ENCODE measurements at regions not wholly inside any gene's neighbourhood (a gene's known extent, or its start where the extent isn't known, plus 50 kb on each side); places are given as distances from the start of the nearest gene placed in this dataset.
"Not testable (repeated sequence)": the region's sequence is repeated elsewhere in the genome, so short reads cannot be mapped to it uniquely, and the experiment has no call there.

DNA sequence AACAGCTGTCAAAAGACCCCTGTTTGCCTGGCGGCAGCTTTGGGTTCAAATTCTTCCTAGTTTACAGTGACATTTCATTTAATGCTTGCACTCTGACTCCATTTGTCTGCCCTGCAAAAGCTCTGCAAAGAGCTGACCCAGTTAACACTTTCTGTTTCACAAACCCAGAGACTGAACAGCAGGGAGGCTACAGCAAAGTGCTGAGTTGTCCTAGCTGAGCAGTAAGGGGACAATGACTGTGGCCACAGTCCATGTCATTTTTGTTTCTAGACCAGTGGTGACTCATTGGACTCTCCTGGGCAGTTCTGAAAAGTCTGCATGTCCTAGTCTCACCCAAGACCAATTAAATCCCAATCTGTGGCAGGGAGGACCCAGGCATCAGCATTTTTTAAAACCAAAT, 994.8 kb upstream of the WWC1 start:
- in situ Hi-C loops (cut with MboI; ENCODE audit: low pct_unique_long_range_greater_than_20kb, low sequenced_read_pairs, unreplicated experiment) = no loop called here
- no peak for DNase-seq (ENCODE audit: low spot score)
- TF ChIP-seq, protein P1, sequence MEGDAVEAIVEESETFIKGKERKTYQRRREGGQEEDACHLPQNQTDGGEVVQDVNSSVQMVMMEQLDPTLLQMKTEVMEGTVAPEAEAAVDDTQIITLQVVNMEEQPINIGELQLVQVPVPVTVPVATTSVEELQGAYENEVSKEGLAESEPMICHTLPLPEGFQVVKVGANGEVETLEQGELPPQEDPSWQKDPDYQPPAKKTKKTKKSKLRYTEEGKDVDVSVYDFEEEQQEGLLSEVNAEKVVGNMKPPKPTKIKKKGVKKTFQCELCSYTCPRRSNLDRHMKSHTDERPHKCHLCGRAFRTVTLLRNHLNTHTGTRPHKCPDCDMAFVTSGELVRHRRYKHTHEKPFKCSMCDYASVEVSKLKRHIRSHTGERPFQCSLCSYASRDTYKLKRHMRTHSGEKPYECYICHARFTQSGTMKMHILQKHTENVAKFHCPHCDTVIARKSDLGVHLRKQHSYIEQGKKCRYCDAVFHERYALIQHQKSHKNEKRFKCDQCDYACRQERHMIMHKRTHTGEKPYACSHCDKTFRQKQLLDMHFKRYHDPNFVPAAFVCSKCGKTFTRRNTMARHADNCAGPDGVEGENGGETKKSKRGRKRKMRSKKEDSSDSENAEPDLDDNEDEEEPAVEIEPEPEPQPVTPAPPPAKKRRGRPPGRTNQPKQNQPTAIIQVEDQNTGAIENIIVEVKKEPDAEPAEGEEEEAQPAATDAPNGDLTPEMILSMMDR (IDR thresholded peaks at IDR 0.05; ENCODE audit: extremely low read depth, insufficient read depth, missing control alignments) = no peak

DNA sequence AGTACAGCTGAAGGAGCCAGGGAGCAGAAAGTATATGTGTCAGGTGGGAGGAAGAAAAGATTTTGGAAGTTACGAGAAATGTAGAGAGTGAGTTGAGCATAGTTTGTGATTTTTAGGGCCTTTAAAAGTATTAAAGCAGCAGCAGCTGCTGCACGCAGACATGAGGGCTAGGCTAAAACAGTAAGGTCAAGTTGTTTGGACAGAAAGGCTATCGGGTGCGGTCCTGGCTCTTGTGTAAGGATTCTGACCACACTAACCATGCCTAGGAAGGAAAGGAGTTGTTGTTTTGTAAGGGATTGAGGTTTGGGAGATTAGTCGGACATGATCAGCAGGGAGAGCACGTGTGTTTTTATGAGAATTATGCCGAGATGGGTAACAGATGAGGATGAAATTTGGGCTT, 991.6 kb upstream of the WWC1 start:
- DNase-seq (ENCODE audit: low spot score); in situ Hi-C loops (cut with MboI; ENCODE audit: low pct_unique_long_range_greater_than_20kb, low sequenced_read_pairs, unreplicated experiment): not testable (repeated sequence)

DNA sequence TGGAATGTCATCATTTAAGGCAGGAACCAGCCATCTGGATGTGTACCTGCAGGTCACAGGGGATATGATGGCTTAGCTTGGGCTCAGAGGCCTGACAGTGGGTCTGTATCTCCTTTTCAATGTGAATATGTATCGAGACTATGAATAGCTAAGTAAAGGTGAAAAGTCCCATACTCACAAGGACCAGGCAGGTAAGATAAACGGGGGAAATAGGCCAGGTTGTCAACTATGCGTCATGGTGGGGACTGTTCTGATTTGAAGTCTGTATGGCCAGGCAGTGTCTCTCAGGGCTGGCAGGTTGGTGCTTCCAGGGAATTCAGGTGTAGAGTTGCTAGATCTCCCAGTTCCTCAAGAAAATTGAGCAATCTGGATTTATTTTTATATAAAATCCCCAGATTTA, 987.9 kb upstream of the WWC1 start:
- no peak for DNase-seq (ENCODE audit: low spot score)
- TF ChIP-seq, protein P1 (IDR thresholded peaks at IDR 0.05; ENCODE audit: extremely low read depth, insufficient read depth, missing control alignments) = no peak
- in situ Hi-C loops (cut with MboI; ENCODE audit: low pct_unique_long_range_greater_than_20kb, low sequenced_read_pairs, unreplicated experiment) = no loop called here

DNA sequence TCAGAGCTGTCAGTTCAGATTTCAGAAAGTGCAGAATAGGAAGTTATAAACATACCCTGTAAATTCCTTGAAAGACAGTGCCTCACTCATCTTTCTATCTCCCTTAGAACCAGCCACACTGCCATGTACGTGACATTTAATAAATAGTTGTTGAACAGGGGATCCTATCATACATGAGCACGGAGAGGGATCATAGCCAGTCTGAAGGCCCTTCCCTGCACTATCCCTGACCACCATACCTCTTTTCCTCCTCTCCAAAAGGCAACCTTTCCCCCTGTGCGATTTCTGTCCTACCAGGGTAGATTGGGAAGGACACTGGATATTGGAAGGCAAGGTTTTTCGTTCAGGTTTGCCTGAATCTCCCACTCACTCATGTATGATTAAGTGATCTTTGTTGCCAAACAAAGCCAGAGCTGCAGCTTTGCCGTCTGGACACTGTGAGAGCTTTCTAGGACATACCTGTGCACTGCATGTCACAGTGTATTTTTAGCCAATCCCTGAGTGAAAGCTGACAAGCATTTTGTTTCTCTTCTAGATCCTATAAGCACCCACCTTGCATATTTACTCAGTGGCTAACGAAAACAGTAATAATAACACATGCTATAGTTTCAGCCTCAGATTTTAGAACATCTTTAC, 986.5 kb upstream of the WWC1 start:
- in situ Hi-C loops (cut with MboI; ENCODE audit: low pct_unique_long_range_greater_than_20kb, low sequenced_read_pairs, unreplicated experiment) = no loop called here
- TF ChIP-seq, protein P1 (IDR thresholded peaks at IDR 0.05; ENCODE audit: extremely low read depth, insufficient read depth, missing control alignments) = no peak
- DNase-seq (ENCODE audit: low spot score) = no peak

DNA sequence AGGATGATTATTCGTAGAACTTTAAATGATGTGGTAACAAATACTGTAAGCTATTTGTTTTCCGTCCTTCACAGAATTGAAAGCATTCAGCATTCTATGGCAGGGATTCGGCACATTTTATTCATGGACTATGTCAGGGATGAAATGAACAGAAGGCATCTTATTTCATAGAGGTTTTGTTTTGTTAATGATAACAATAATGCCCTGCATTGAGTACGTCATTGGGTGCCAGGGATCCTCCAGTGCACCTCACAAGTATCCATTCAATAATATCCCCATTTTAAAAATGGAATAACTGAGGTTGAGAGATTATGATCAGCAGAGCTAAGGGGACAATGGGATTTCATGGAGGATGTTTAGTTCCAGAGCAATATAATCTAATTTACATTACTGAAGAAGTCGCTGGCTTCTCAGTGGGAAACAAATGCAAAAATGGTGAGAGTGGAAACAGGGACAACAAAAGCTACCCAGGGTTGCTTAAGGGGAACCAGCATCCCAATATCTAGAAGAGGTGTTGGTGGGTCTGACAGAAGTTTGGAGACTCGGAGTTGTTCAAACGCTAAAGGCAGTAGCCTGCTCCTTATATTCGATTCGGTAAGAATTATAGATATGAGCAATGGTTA, 985.7 kb upstream of the WWC1 start:
- no peak for DNase-seq (ENCODE audit: low spot score)
- TF ChIP-seq, protein P1 (IDR thresholded peaks at IDR 0.05; ENCODE audit: extremely low read depth, insufficient read depth, missing control alignments) = no peak
- in situ Hi-C loops (cut with MboI; ENCODE audit: low pct_unique_long_range_greater_than_20kb, low sequenced_read_pairs, unreplicated experiment) = no loop called here

DNA sequence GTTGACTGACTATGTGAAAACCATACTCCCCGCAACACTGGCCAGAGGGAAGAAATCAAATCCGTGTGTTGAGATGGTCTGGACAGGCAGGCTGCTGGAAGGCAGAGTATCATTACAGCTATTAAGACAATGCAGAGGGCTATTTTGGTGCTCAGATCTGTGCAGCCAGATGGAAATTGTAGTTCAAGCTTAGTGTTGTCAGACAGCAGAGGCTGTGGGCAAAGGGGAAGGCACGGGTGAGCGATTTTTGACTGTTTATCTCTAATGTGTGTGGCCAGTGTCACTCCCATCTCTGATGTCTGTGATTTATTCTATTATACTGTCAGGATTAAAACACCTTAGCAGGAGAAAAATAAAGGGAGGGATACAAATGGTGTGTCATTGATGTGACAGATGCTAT, 984.4 kb upstream of the WWC1 start:
- DNase-seq (ENCODE audit: low spot score) = no peak
- TF ChIP-seq, protein P1 (IDR thresholded peaks at IDR 0.05; ENCODE audit: extremely low read depth, insufficient read depth, missing control alignments) = no peak
- in situ Hi-C loops (cut with MboI; ENCODE audit: low pct_unique_long_range_greater_than_20kb, low sequenced_read_pairs, unreplicated experiment) = no loop called here

DNA sequence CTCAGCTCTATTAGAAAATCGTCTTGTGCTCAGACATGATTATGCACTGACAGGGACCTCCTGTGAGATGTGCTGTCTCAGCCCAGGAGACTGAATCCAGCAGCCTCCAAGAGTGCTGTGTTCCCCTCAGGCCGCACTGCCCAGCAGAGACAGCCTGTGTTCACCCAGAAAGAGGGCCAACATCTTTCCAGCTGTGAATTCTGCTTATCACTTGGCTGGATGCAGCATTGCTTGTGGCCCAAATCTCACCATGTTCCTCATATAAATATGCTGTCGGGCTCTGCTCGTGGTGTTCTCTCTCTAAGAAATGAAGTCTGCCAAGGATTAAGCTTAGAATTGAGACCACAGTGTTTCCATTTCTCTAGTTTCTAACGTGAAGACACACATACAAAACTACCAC, 983.0 kb upstream of the WWC1 start:
- in situ Hi-C loops (cut with MboI; ENCODE audit: low pct_unique_long_range_greater_than_20kb, low sequenced_read_pairs, unreplicated experiment) = no loop called here
- DNase-seq (ENCODE audit: low spot score) = no peak
- TF ChIP-seq, protein P1 (IDR thresholded peaks at IDR 0.05; ENCODE audit: extremely low read depth, insufficient read depth, missing control alignments) = no peak
